ENCODE measurements at regions not wholly inside any gene's neighbourhood (a gene's known extent, or its start where the extent isn't known, plus 50 kb on each side); places are given as distances from the start of the nearest gene placed in this dataset.

GRCh38 chr3:83003917-83004316, 1242.5 kb upstream of the GBE1 start:
- TF ChIP-seq TAF1 (IDR thresholded peaks at IDR 0.05; ENCODE audit: borderline replicate concordance, insufficient read depth, low read length), result no peak
- TF ChIP-seq SIN3A (IDR thresholded peaks at IDR 0.05; ENCODE audit: borderline replicate concordance, insufficient read depth, low read length), result no peak
- no peak for TF ChIP-seq REST (IDR thresholded peaks at IDR 0.05; ENCODE audit: insufficient read depth in 1 of 2, low read depth in 2 of 2, low read length in 2 of 2)
- TF ChIP-seq POLR2AphosphoS5 (IDR thresholded peaks at IDR 0.05; ENCODE audit: low read depth, low read length), result no peak
- no peak for TF ChIP-seq FOXP2 (optimal IDR thresholded peaks at IDR 0.05; ENCODE audit: borderline replicate concordance, extremely low read depth, extremely low read length, insufficient read depth)

- TF ChIP-seq TAF1 (IDR thresholded peaks at IDR 0.05; ENCODE audit: borderline replicate concordance, insufficient read depth, low read length) (no peak), POLR2AphosphoS5 (IDR thresholded peaks at IDR 0.05; ENCODE audit: low read depth, low read length) (no peak), SIN3A (IDR thresholded peaks at IDR 0.05; ENCODE audit: borderline replicate concordance, insufficient read depth, low read length) (no peak), FOXP2 (optimal IDR thresholded peaks at IDR 0.05; ENCODE audit: borderline replicate concordance, extremely low read depth, extremely low read length, insufficient read depth) (no peak), REST (IDR thresholded peaks at IDR 0.05; ENCODE audit: insufficient read depth in 1 of 2, low read depth in 2 of 2, low read length in 2 of 2) (no peak)
Measured at GRCh38 chr3:83002869-83003445, 1241.5 kb upstream of the GBE1 start.

GRCh38 chr3:82999777-83000176, 1238.3 kb upstream of the GBE1 start:
- no peak for TF ChIP-seq REST (IDR thresholded peaks at IDR 0.05; ENCODE audit: insufficient read depth in 1 of 2, low read depth in 2 of 2, low read length in 2 of 2)

- TF ChIP-seq POLR2AphosphoS5 (IDR thresholded peaks at IDR 0.05; ENCODE audit: low read depth, low read length) (no peak), TAF1 (IDR thresholded peaks at IDR 0.05; ENCODE audit: borderline replicate concordance, insufficient read depth, low read length) (no peak), FOXP2 (optimal IDR thresholded peaks at IDR 0.05; ENCODE audit: borderline replicate concordance, extremely low read depth, extremely low read length, insufficient read depth) (no peak), REST (IDR thresholded peaks at IDR 0.05; ENCODE audit: insufficient read depth in 1 of 2, low read depth in 2 of 2, low read length in 2 of 2) (no peak), SIN3A (IDR thresholded peaks at IDR 0.05; ENCODE audit: borderline replicate concordance, insufficient read depth, low read length) (no peak)
Measured at GRCh38 chr3:82978368-82978767, 1216.9 kb upstream of the GBE1 start.

- TF ChIP-seq REST (IDR thresholded peaks at IDR 0.05; ENCODE audit: insufficient read depth in 1 of 2, low read depth in 2 of 2, low read length in 2 of 2) (no peak), SIN3A (IDR thresholded peaks at IDR 0.05; ENCODE audit: borderline replicate concordance, insufficient read depth, low read length) (no peak), TAF1 (IDR thresholded peaks at IDR 0.05; ENCODE audit: borderline replicate concordance, insufficient read depth, low read length) (no peak), POLR2AphosphoS5 (IDR thresholded peaks at IDR 0.05; ENCODE audit: low read depth, low read length) (no peak), FOXP2 (optimal IDR thresholded peaks at IDR 0.05; ENCODE audit: borderline replicate concordance, extremely low read depth, extremely low read length, insufficient read depth) (no peak)
Measured at GRCh38 chr3:82977871-82978270, 1216.4 kb upstream of the GBE1 start.
